ENCODE measurements at regions not wholly inside any gene's neighbourhood (a gene's known extent, or its start where the extent isn't known, plus 50 kb on each side); places are given as distances from the start of the nearest gene placed in this dataset.
"Not testable (repeated sequence)": the region's sequence is repeated elsewhere in the genome, so short reads cannot be mapped to it uniquely, and the experiment has no call there.

DNA sequence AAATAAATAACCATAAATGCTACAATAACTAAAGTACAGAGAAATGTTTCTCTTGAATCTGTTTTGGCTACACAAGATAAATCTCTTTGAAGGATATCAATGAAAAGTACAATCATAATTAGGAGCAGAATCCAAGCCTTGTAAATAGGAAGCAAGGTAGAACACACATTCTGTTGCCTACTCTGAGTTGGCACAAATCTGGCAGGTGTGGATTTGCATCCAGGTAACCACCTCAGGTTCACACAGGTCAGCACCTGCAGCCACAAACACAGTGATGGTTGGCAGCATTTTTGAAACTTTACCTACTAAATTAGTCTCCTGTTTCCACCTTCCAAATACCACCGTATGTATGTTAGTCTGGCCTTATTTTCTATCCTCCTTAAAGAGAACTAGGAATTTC is 105.3 kb upstream of the PIK3R1 start:
- peaks cover 8% of the 10 kb centered on the region for H3K4me1 Mint-ChIP-seq (ENCODE audit: low read depth)
- peaks cover 0 to 3% of the 10 kb centered on the region in 2 donors for H3K9me3 Mint-ChIP-seq
- DNase-seq = no peak
- no peak overlapping the region for H3K27ac Mint-ChIP-seq
- H3K4me3 Mint-ChIP-seq = no peak overlapping the region
- H3K36me3 Mint-ChIP-seq (ENCODE audit: insufficient read depth in 2 of 2) = peaks cover 0 to 2% of the 10 kb centered on the region in 2 donors
- H3K27me3 Mint-ChIP-seq (ENCODE audit: low read depth) = no peaks in the 10 kb centered on the region
- ATAC-seq (replicated peaks in 1 of 2) = no peak

DNA sequence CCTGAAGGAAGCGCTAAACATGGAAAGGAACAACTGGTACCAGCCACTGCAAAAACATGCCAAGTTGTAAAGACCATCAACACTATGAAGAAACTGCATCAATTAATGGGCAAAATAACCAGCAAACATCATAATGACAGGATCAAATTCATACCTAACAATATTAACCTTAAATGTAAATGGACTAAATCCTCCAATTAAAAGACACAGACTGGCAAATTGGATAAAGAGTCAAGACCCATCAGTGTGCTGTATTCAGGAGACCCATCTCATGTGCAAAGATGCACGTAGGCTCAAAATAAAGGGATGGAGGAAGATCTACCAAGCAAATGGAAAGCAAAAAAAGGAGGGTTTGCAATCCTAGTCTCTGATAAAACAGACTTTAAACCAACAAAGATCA is 111.3 kb upstream of the PIK3R1 start:
- not testable (repeated sequence) for DNase-seq; H3K36me3 Mint-ChIP-seq (ENCODE audit: insufficient read depth in 2 of 2); H3K4me3 Mint-ChIP-seq; ATAC-seq (replicated peaks in 1 of 2); H3K27ac Mint-ChIP-seq; H3K4me1 Mint-ChIP-seq (ENCODE audit: low read depth); H3K27me3 Mint-ChIP-seq (ENCODE audit: low read depth)
- peaks cover 6 to 11% of the 10 kb centered on the region in 2 donors for H3K9me3 Mint-ChIP-seq

DNA sequence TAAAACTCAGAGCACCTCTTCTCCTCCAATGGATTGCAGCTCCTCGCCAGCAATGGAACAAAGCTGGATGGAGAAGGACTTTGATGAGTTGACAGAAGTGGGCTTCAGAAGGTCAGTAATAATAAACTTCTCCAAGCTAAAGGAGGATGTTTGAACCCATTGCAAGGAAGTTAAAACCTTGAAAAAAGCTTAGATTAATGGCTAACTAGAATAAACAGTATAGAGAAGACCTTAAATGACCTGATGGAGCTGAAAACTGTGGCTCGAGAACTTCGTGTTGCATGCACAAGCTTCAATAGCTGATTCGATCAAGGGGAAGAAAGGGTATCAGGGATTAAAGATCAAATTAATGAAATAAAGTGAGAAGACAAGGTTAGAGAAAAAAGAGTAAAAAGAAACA is 112.3 kb upstream of the PIK3R1 start:
- not testable (repeated sequence) for DNase-seq; H3K4me1 Mint-ChIP-seq (ENCODE audit: low read depth); H3K27me3 Mint-ChIP-seq (ENCODE audit: low read depth); ATAC-seq (replicated peaks in 1 of 2); H3K4me3 Mint-ChIP-seq; H3K36me3 Mint-ChIP-seq (ENCODE audit: insufficient read depth in 2 of 2); H3K27ac Mint-ChIP-seq
- H3K9me3 Mint-ChIP-seq = peaks cover 11% of the 10 kb centered on the region in 2 donors

DNA sequence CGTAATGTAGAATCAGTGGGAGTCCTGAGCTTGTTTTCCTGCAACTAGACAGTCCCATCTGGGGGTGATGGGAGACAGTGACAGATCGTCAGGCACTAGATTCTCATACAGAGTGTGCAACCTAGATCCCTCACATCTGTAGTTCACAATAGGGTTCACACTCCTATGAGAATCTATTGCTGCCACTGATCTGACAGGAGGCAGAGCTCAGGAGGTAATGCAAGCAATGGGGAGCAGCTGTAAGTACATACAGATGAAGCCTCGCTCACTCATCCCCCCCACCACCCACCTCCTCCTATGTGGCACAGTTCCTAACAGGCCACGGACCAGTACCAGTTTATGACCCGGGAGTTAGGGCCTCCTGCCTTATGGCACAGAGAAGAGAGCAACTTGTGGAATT is 116.2 kb upstream of the PIK3R1 start:
- Mint-ChIP-seq H3K36me3 (ENCODE audit: insufficient read depth in 2 of 2) (peaks cover 0 to 3% of the 10 kb centered on the region in 2 donors), H3K27me3 (ENCODE audit: low read depth) (peaks cover 4% of the 10 kb centered on the region)

DNA sequence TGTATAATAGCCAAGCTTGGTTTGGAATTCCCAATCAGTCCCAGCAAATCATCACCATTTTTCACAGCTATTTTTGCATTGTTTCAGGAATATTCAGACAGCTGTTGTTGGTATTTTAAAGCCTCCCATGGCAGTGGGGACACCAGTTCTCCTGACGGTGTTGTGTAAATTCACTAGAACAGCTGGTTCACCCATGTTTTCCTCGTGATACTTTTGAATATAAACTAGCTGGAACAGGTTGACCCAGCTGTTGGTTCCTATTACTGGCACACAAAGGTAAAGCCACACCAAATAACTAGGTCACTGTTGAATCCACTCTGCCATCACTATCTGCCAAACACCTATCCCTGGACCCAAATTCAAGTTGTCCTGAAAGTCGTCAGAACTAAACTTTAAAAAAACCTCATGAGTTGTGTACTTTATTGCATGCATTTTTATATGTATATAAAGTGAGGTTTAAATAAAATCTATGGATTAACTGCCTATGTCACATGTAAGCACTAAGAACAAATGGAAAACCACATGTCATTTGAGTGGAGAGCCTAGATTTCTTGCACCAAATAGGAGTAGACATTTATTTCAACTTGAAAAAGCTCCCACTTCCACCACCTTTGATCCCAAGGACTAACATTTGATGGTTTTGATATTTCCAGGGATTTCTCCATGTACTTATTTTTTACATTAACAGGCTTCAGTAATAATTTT is 121.9 kb upstream of the PIK3R1 start:
- Mint-ChIP-seq H3K4me1 (ENCODE audit: low read depth) (no peaks in the 10 kb centered on the region), H3K27me3 (ENCODE audit: low read depth) (peaks cover 4% of the 10 kb centered on the region), H3K4me3 (no peak overlapping the region), H3K36me3 (ENCODE audit: insufficient read depth in 2 of 2) (no peaks in the 10 kb centered on the region), H3K27ac (no peak overlapping the region), H3K9me3 (peaks cover 3 to 5% of the 10 kb centered on the region in 2 donors)
- ATAC-seq (replicated peaks in 1 of 2) = no peak
- DNase-seq = no peak

More for the DNA sequence above, 116.2 kb upstream of the PIK3R1 start:
- DNase-seq (no peak), ATAC-seq (replicated peaks in 1 of 2) (no peak)
- H3K4me3 Mint-ChIP-seq = no peak overlapping the region
- no peaks in the 10 kb centered on the region for H3K4me1 Mint-ChIP-seq (ENCODE audit: low read depth)
- no peak overlapping the region for H3K27ac Mint-ChIP-seq
- peaks cover 7 to 8% of the 10 kb centered on the region in 2 donors for H3K9me3 Mint-ChIP-seq

DNA sequence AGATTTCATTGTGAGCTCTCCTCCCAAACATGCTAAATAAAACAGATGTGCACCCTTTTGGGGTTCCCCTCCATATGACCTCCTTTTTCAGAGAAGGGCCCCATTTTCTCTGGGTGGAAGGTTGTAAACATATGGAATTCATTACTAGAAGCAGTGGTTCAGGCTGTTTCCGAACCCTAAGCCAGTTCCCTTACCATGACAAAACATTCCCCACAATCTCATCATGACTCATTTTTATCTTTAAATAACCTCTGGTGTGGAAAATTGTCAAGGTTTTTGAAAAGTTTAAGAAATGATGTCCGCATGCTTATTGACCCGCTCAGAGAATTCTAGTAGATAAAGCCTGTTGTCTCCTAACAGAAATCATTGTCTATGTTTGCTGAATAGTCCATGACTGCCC is 127.3 kb upstream of the PIK3R1 start:
- no peaks in the 10 kb centered on the region for H3K4me1 Mint-ChIP-seq (ENCODE audit: low read depth)
- no peaks in the 10 kb centered on the region for H3K36me3 Mint-ChIP-seq (ENCODE audit: insufficient read depth in 2 of 2)
- ATAC-seq (replicated peaks in 1 of 2) (no peak), DNase-seq (no peak)
- no peak overlapping the region for H3K27ac Mint-ChIP-seq
- no peak overlapping the region for H3K4me3 Mint-ChIP-seq
- no peaks in the 10 kb centered on the region for H3K27me3 Mint-ChIP-seq (ENCODE audit: low read depth)
- H3K9me3 Mint-ChIP-seq = peaks cover 0 to 6% of the 10 kb centered on the region in 2 donors

DNA sequence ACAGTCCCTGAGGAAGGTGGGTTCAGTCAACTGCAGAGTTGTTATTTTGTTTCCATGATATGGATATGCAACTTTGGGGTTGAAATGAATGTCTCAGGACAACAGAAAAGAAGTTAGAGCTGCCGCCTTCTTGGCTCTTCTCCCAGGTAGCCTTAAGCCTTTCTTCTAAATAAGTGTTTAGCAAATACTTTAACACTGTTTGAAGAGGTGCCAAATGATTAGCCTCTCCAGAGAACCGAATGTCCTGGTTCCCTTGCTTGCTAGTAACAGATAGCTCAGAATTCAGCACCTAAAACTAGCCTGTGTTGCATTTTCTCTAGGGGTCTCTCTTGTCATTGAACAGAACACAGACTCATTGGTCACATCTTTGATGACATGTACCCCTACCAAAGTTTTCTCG is 127.7 kb upstream of the PIK3R1 start:
- H3K36me3 Mint-ChIP-seq (ENCODE audit: insufficient read depth in 2 of 2) = no peaks in the 10 kb centered on the region
- ATAC-seq (replicated peaks in 1 of 2) (no peak), DNase-seq (no peak)
- no peaks in the 10 kb centered on the region for H3K4me1 Mint-ChIP-seq (ENCODE audit: low read depth)
- peaks cover 0 to 6% of the 10 kb centered on the region in 2 donors for H3K9me3 Mint-ChIP-seq
- H3K27me3 Mint-ChIP-seq (ENCODE audit: low read depth) = no peaks in the 10 kb centered on the region
- no peak overlapping the region for H3K27ac Mint-ChIP-seq
- H3K4me3 Mint-ChIP-seq = no peak overlapping the region

DNA sequence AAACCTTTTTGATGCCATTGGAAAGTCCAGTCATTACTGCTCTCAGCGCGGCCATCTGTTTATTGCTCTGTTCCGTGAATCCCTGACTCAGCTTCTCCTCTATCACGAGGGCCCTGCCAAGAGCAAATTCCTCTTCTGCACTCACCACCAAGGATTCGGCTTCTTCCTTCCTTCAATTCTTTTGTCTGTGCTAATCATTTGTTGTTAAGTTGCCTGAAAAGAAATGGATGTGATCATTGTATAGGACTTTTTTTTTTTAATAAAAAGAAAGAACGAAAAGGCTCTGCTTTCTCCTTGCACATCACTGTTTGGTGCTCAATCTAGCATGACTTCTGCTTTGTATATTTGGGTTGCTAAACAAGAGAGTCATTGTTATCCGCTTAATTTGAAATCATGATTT is 128.7 kb upstream of the PIK3R1 start:
- DNase-seq = no peak
- Mint-ChIP-seq H3K36me3 (ENCODE audit: insufficient read depth in 2 of 2) (no peaks in the 10 kb centered on the region), H3K4me1 (ENCODE audit: low read depth) (no peaks in the 10 kb centered on the region), H3K27me3 (ENCODE audit: low read depth) (no peaks in the 10 kb centered on the region), H3K27ac (no peak overlapping the region), H3K9me3 (peaks cover 0 to 6% of the 10 kb centered on the region in 2 donors), H3K4me3 (no peak overlapping the region)
- ATAC-seq (replicated peaks in 1 of 2) = no peak

DNA sequence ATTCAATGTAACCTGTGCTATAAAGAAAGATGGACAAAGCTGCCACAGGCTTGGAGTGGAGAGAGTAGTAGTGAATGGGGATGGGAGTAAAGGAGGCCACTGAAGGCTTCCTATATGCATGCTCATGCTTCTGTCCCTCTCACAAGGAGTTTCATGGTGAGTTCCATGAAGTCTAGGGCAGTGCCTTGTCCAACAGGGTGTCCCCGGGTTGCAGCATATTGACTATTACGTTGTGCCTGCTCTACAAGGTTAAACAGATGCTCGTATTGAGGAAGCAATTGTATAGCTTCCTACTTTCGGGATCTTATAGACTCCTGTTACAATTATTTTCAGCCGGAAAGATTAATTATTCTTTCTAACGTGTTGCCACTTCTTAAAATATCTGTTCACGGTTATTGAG is 129.1 kb upstream of the PIK3R1 start:
- no peak for ATAC-seq (replicated peaks in 1 of 2)
- H3K27ac Mint-ChIP-seq = no peak overlapping the region
- H3K9me3 Mint-ChIP-seq = peaks cover 0 to 6% of the 10 kb centered on the region in 2 donors
- H3K27me3 Mint-ChIP-seq (ENCODE audit: low read depth) = no peaks in the 10 kb centered on the region
- no peak for DNase-seq
- H3K4me3 Mint-ChIP-seq = no peak overlapping the region
- H3K36me3 Mint-ChIP-seq (ENCODE audit: insufficient read depth in 2 of 2) = no peaks in the 10 kb centered on the region
- H3K4me1 Mint-ChIP-seq (ENCODE audit: low read depth) = no peaks in the 10 kb centered on the region

DNA sequence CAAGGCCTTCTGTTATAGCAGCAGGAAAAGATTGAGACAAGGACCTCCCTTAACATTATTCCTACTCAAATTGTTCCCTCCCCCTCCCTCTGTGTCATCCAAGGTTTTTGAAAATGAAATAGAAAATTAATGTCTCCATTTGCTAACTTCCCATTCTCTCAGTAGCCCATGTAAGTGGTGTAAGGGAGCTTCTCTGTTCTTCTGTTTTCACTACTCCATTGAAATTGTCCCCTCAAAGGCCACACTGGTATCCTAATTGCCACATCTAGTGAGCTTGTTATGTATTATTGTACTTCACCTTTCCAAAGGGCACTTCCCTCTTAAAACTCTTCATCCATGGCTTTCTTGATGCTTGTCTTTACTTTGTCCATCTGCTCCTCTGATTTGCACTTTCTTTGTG is 131.2 kb upstream of the PIK3R1 start:
- DNase-seq (no peak), ATAC-seq (replicated peaks in 1 of 2) (no peak)
- Mint-ChIP-seq H3K9me3 (peaks cover 0 to 3% of the 10 kb centered on the region in 2 donors), H3K36me3 (ENCODE audit: insufficient read depth in 2 of 2) (no peaks in the 10 kb centered on the region), H3K27me3 (ENCODE audit: low read depth) (no peaks in the 10 kb centered on the region), H3K4me3 (no peak overlapping the region), H3K4me1 (ENCODE audit: low read depth) (no peaks in the 10 kb centered on the region), H3K27ac (no peak overlapping the region)

DNA sequence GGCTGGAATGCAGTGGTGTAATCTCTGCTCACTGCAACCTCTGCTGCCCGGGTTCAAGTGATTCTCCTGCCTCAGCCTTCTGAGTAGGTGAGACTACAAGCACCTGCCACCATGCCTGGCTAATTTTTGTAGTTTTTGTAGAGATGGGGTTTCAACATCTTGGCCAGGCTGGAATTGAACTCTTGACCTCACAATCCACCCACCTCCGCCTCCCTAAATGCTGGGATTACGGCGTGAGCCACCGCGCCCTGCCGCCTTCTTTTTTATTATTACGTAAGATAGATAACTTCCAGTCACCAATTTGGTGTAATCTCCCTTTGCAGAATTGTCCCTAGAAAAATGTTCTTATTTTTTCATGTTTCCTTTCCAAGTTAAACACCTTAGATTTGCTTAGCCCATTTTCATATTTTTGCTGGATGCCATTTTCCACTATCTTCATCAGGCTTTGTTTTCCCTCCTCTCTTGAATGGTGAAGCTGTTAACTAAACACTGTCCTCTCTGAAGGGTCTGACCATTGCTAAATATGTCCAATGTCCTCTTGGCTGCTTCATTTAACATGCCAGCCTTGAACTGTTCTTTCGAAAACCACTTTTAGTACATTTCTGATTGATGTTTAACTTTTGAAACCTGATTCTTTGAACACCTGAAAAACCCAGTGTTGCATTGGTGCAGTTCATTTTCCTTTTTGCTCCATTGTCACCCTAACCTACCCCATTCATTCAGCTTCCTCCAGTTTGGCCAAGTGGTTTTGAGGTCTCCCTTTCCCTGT is 135.1 kb upstream of the PIK3R1 start:
- Mint-ChIP-seq H3K36me3 (ENCODE audit: insufficient read depth in 2 of 2) (no peaks in the 10 kb centered on the region), H3K27me3 (ENCODE audit: low read depth) (peaks cover 8% of the 10 kb centered on the region), H3K4me1 (ENCODE audit: low read depth) (no peaks in the 10 kb centered on the region), H3K9me3 (peaks cover 0 to 3% of the 10 kb centered on the region in 2 donors), H3K27ac (no peak overlapping the region), H3K4me3 (no peak overlapping the region)
- DNase-seq (no peak), ATAC-seq (replicated peaks in 1 of 2) (no peak)

DNA sequence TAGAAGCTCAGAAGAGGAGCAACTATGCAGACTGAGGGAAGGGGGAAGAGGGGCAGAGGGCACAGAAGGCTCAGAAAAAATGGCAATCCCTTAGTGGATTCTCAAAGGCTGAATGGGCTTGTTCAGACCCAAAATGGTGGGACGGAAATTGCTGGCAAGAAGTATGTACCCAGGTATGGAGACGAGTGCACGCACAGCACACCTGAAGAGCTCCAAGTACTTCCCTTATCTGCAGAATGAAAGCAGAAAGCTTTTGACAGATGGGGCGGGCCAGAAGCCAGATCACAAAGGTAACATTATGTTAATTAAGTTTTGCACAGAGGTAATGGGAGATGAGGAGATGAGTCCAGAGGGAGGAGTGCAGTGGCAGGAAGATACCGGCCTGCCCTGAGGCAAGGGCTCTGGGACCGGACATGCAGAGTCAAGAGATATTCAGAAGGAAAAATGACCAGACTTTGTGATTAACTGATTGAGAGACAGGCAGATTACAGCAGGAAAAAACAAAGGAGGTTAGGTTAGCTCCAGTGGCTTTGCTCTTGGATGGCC is 138.1 kb upstream of the PIK3R1 start:
- no peaks in the 10 kb centered on the region for H3K36me3 Mint-ChIP-seq (ENCODE audit: insufficient read depth in 2 of 2)
- DNase-seq (no peak), ATAC-seq (replicated peaks in 1 of 2) (no peak)
- no peak overlapping the region for H3K4me3 Mint-ChIP-seq
- H3K4me1 Mint-ChIP-seq (ENCODE audit: low read depth) = no peaks in the 10 kb centered on the region
- H3K27me3 Mint-ChIP-seq (ENCODE audit: low read depth) = peaks cover 8% of the 10 kb centered on the region
- H3K27ac Mint-ChIP-seq = no peak overlapping the region
- H3K9me3 Mint-ChIP-seq = no peaks in the 10 kb centered on the region

DNA sequence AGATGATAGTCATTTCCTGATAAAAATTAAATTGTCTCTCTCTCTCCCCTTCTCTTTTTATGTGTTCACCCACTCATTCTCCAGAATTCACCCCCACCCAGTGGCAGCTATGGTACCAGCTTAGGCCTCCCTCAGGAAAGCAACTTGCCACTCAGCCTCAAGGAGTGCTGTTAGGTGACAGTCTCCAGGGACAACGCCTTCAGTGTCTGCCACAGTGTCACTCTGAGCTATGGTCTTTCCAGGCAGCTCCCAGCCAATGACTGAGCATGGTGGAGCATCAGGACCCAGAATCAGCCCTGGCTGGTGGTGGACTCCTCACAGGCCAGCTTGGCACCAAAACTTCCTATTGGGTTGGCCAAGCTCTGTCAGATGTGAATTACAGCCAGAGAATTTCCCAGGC is 140.9 kb upstream of the PIK3R1 start:
- peaks cover 18% of the 10 kb centered on the region for H3K4me1 Mint-ChIP-seq (ENCODE audit: low read depth)
- ATAC-seq (replicated peaks in 1 of 2) = no peak
- H3K36me3 Mint-ChIP-seq (ENCODE audit: insufficient read depth in 2 of 2) = no peaks in the 10 kb centered on the region
- no peak overlapping the region for H3K4me3 Mint-ChIP-seq
- no peaks in the 10 kb centered on the region for H3K9me3 Mint-ChIP-seq
- no peak overlapping the region for H3K27ac Mint-ChIP-seq
- DNase-seq = no peak
- peaks cover 8% of the 10 kb centered on the region for H3K27me3 Mint-ChIP-seq (ENCODE audit: low read depth)

Measured in activated T-cell treated with anti-CD3 and anti-CD28 coated beads, Interleukin-2, amount 50 U/mL, for 72 hours (primary cell).